Subcutaneous abdominal adipose tissue (tissue), 5 donors: ENCODE measurements at regions not wholly inside any gene's neighbourhood (a gene's known extent, or its start where the extent isn't known, plus 50 kb on each side); places are given as distances from the start of the nearest gene placed in this dataset.
A peak's percentile ranks its signal among the peaks of the same experiment; 100 is the strongest.

ENCODE experiments used
- H3K27ac ChIP-seq: one replicate; pipeline ENCODE4 v1.7.0; 2013; ENCODE audit warnings: low read depth, mild to moderate bottlenecking, inconsistent platforms, low read length, moderate library complexity
- H3K27me3 ChIP-seq, 5 donors: one replicate each; pipeline ENCODE4 v1.7.0; 2013; ENCODE audit warnings: low read length in 5 of 5, inconsistent platforms in 1 of 5; ENCODE audit not compliant: control insufficient read depth in 5 of 5, insufficient read depth in 4 of 5
- H3K36me3 ChIP-seq, 5 donors: one replicate each; pipeline ENCODE4 v1.7.0; 2013; ENCODE audit warnings: low read length in 5 of 5; ENCODE audit not compliant: control insufficient read depth in 5 of 5, insufficient read depth in 5 of 5
- H3K4me1 ChIP-seq, 5 donors: one replicate each; pipeline ENCODE4 v1.7.0; 2013; ENCODE audit warnings: low read length in 5 of 5, mild to moderate bottlenecking in 3 of 5, moderate library complexity in 1 of 5; ENCODE audit not compliant: control insufficient read depth in 5 of 5, insufficient read depth in 5 of 5
- H3K4me3 ChIP-seq, 5 donors: one replicate each; pipeline ENCODE4 v1.7.0; 2013; ENCODE audit warnings: low read length in 5 of 5, low read depth in 1 of 5
- H3K9ac ChIP-seq, 5 donors: one replicate each; pipeline ENCODE4 v1.7.0; 2013; ENCODE audit warnings: low read length in 5 of 5, mild to moderate bottlenecking in 4 of 5, moderate library complexity in 3 of 5
- H3K9me3 ChIP-seq, 5 donors: one replicate each; pipeline ENCODE4 v1.7.0; 2013; ENCODE audit warnings: low read length in 5 of 5; ENCODE audit not compliant: control insufficient read depth in 5 of 5
- donor health status: healthy.
- donor health status: healthy.
- donor health status: healthy.
- donor health status: healthy.
- donor health status: healthy.

- Histone ChIP-seq H3K27ac (no peak overlapping the region), H3K9me3 (no peaks in the 10 kb centered on the region), H3K4me3 (no peak overlapping the region), H3K36me3 (no peaks in the 10 kb centered on the region), H3K27me3 (no peaks in the 10 kb centered on the region), H3K9ac (no peak overlapping the region), H3K4me1 (peaks cover 0 to 5% (median 0%) of the 10 kb centered on the region in 5 donors)
These were observed 173.4 kb downstream of the KITLG start for GRCh38 chr12:88406905-88407304.

GRCh38 chr12:88408823-88409222 is 171.4 kb downstream of the KITLG start:
- Histone ChIP-seq H3K27me3 (no peaks in the 10 kb centered on the region), H3K9ac (no peak overlapping the region)

GRCh38 chr12:88409257-88409656 is 171.0 kb downstream of the KITLG start:
- Histone ChIP-seq H3K9ac (no peak overlapping the region), H3K27ac (no peak overlapping the region), H3K36me3 (no peaks in the 10 kb centered on the region), H3K27me3 (no peaks in the 10 kb centered on the region), H3K9me3 (no peaks in the 10 kb centered on the region), H3K4me3 (no peak overlapping the region), H3K4me1 (peaks cover 0 to 5% (median 2%) of the 10 kb centered on the region in 5 donors)

More at GRCh38 chr12:88408823-88409222, 171.4 kb downstream of the KITLG start:
- Histone ChIP-seq H3K4me3 (no peak overlapping the region), H3K4me1 (peaks cover 0 to 5% (median 0%) of the 10 kb centered on the region in 5 donors), H3K9me3 (no peaks in the 10 kb centered on the region), H3K36me3 (no peaks in the 10 kb centered on the region), H3K27ac (no peak overlapping the region)

GRCh38 chr12:88411689-88412088 is 168.6 kb downstream of the KITLG start:
- Histone ChIP-seq H3K36me3 (no peaks in the 10 kb centered on the region), H3K27me3 (no peaks in the 10 kb centered on the region), H3K4me1 (peaks cover 0 to 8% (median 4%) of the 10 kb centered on the region in 5 donors), H3K4me3 (no peak overlapping the region), H3K27ac (no peak overlapping the region), H3K9me3 (no peaks in the 10 kb centered on the region), H3K9ac (no peak overlapping the region)

GRCh38 chr12:88413646-88414045 is 166.6 kb downstream of the KITLG start:
- no peak overlapping the region for H3K4me3 ChIP-seq
- peaks cover 0 to 11% (median 4%) of the 10 kb centered on the region in 5 donors for H3K4me1 ChIP-seq
- no peaks in the 10 kb centered on the region for H3K36me3 ChIP-seq
- H3K9ac ChIP-seq = no peak overlapping the region
- no peaks in the 10 kb centered on the region for H3K27me3 ChIP-seq
- H3K27ac ChIP-seq = no peak overlapping the region
- H3K9me3 ChIP-seq = no peaks in the 10 kb centered on the region

- no peak overlapping the region for H3K9ac ChIP-seq
- no peaks in the 10 kb centered on the region for H3K27me3 ChIP-seq
- H3K27ac ChIP-seq = no peak overlapping the region
- peaks cover 0 to 13% (median 4%) of the 10 kb centered on the region in 5 donors for H3K4me1 ChIP-seq
- no peaks in the 10 kb centered on the region for H3K36me3 ChIP-seq
- H3K9me3 ChIP-seq = no peaks in the 10 kb centered on the region
- peak overlapping the region in 2 of 5 donors; percentile 5 to 33 for H3K4me3 ChIP-seq
These were observed 164.1 kb downstream of the KITLG start for GRCh38 chr12:88416155-88416554.

GRCh38 chr12:88416786-88417185 is 163.5 kb downstream of the KITLG start:
- Histone ChIP-seq H3K9ac (no peak overlapping the region), H3K4me1 (peaks cover 0 to 13% (median 4%) of the 10 kb centered on the region in 5 donors), H3K9me3 (no peaks in the 10 kb centered on the region), H3K4me3 (no peak overlapping the region), H3K27ac (no peak overlapping the region), H3K27me3 (no peaks in the 10 kb centered on the region), H3K36me3 (no peaks in the 10 kb centered on the region)

GRCh38 chr12:88417531-88417930 is 162.7 kb downstream of the KITLG start:
- Histone ChIP-seq H3K4me3 (no peak overlapping the region), H3K27ac (peak overlapping the region; percentile 3), H3K4me1 (peaks cover 0 to 13% (median 4%) of the 10 kb centered on the region in 5 donors), H3K36me3 (no peaks in the 10 kb centered on the region), H3K9ac (no peak overlapping the region), H3K9me3 (no peaks in the 10 kb centered on the region), H3K27me3 (no peaks in the 10 kb centered on the region)

- Histone ChIP-seq H3K9ac (no peak overlapping the region), H3K36me3 (no peaks in the 10 kb centered on the region), H3K27me3 (no peaks in the 10 kb centered on the region), H3K4me1 (peaks cover 0 to 13% (median 4%) of the 10 kb centered on the region in 5 donors), H3K9me3 (no peaks in the 10 kb centered on the region), H3K4me3 (no peak overlapping the region), H3K27ac (no peak overlapping the region)
These were observed 161.3 kb downstream of the KITLG start for GRCh38 chr12:88418856-88419497.

- H3K4me3 ChIP-seq = no peak overlapping the region
- no peaks in the 10 kb centered on the region for H3K27me3 ChIP-seq
- H3K9me3 ChIP-seq = no peaks in the 10 kb centered on the region
- H3K4me1 ChIP-seq = peaks cover 0 to 8% (median 4%) of the 10 kb centered on the region in 5 donors
- H3K27ac ChIP-seq = peak overlapping the region; percentile 19
- no peaks in the 10 kb centered on the region for H3K36me3 ChIP-seq
- H3K9ac ChIP-seq = no peak overlapping the region
These were observed 160.5 kb downstream of the KITLG start for GRCh38 chr12:88419794-88420193.
